HG02852 (cell line): ENCODE measurements at regions not wholly inside any gene's neighbourhood (a gene's known extent, or its start where the extent isn't known, plus 50 kb on each side); places are given as distances from the start of the nearest gene placed in this dataset.
"Not testable (repeated sequence)": the region's sequence is repeated elsewhere in the genome, so short reads cannot be mapped to it uniquely, and the experiment has no call there.

ENCODE experiments used
- ATAC-seq: cut with Tn5 transposase; IDR thresholded peaks from one replicate; pipeline ENCODE4 v1.9.1; 2021; ENCODE audit warnings: mild to moderate bottlenecking, moderate library complexity; ENCODE audit not compliant: unreplicated experiment

GRCh38 chr6:166705069-166705468 lies 78.0 kb upstream of the RPS6KA2 start:
- ATAC-seq = no peak

GRCh38 chr6:166704171-166704570 lies 77.1 kb upstream of the RPS6KA2 start:
- no peak for ATAC-seq

GRCh38 chr6:166703149-166703710 lies 76.2 kb upstream of the RPS6KA2 start:
- ATAC-seq = no peak

GRCh38 chr6:166701424-166701823 lies 74.4 kb upstream of the RPS6KA2 start:
- not testable (repeated sequence) for ATAC-seq

GRCh38 chr6:166700871-166701270 lies 73.8 kb upstream of the RPS6KA2 start:
- not testable (repeated sequence) for ATAC-seq

GRCh38 chr6:166697113-166697512 lies 70.1 kb upstream of the RPS6KA2 start:
- no peak for ATAC-seq

GRCh38 chr6:166693880-166694279 lies 66.8 kb upstream of the RPS6KA2 start:
- ATAC-seq = no peak

GRCh38 chr6:166692723-166693302 lies 65.8 kb upstream of the RPS6KA2 start:
- ATAC-seq = no peak

GRCh38 chr6:166691746-166692145 lies 64.7 kb upstream of the RPS6KA2 start:
- no peak for ATAC-seq

- no peak for ATAC-seq
Measured at GRCh38 chr6:166691199-166691598, 64.1 kb upstream of the RPS6KA2 start.

- ATAC-seq = no peak
Measured at GRCh38 chr6:166689687-166690086, 62.6 kb upstream of the RPS6KA2 start.

- ATAC-seq = no peak
Measured at GRCh38 chr6:166688901-166689300, 61.9 kb upstream of the RPS6KA2 start.

- no peak for ATAC-seq
Measured at GRCh38 chr6:166687879-166688205, 60.8 kb upstream of the RPS6KA2 start.

- ATAC-seq = no peak
Measured at GRCh38 chr6:166687070-166687878, 60.2 kb upstream of the RPS6KA2 start.

GRCh38 chr6:166686317-166686716 lies 59.3 kb upstream of the RPS6KA2 start:
- ATAC-seq = no peak

GRCh38 chr6:166684866-166685265 lies 57.8 kb upstream of the RPS6KA2 start:
- ATAC-seq = no peak

GRCh38 chr6:166684170-166684569 lies 57.1 kb upstream of the RPS6KA2 start:
- no peak for ATAC-seq

GRCh38 chr6:166683477-166683876 lies 56.4 kb upstream of the RPS6KA2 start:
- no peak for ATAC-seq

GRCh38 chr6:166679566-166679965 lies 52.5 kb upstream of the RPS6KA2 start:
- no peak for ATAC-seq

GRCh38 chr6:166678426-166678825 lies 51.4 kb upstream of the RPS6KA2 start:
- no peak for ATAC-seq

GRCh38 chr6:166677941-166678340 lies 50.9 kb upstream of the RPS6KA2 start:
- ATAC-seq = no peak
